ENCODE measurements at regions not wholly inside any gene's neighbourhood (a gene's known extent, or its start where the extent isn't known, plus 50 kb on each side); places are given as distances from the start of the nearest gene placed in this dataset.

GRCh38 chr20:22681591-22682248 is 97.3 kb upstream of the FOXA2 start:
- Histone ChIP-seq H3K27ac (ENCODE audit: insufficient read depth, low read depth, low read length) (no peak overlapping the region), H3K79me2 (ENCODE audit: control insufficient read depth, insufficient read depth, low read length) (no peaks in the 10 kb centered on the region), H3K4me3 (replicated peaks in 1 of 3; ENCODE audit: insufficient read depth in 1 of 3, low read depth in 1 of 3, low read length in 3 of 3) (no peak overlapping the region), H3K9ac (replicated peaks; ENCODE audit: extremely low read depth, insufficient read depth, low read length) (no peak overlapping the region), H3K4me2 (ENCODE audit: insufficient read depth, low read length) (no peak overlapping the region), H3K9me3 (replicated peaks; ENCODE audit: control insufficient read depth, insufficient read depth, low read length) (no peaks in the 10 kb centered on the region), H3K4me1 (ENCODE audit: control insufficient read depth, extremely low read depth, insufficient read depth, low read length) (peaks cover 20% of the 10 kb centered on the region), H3K36me3 (ENCODE audit: control insufficient read depth in 2 of 2, extremely low read depth in 1 of 2, insufficient read depth in 2 of 2, low read length in 2 of 2) (no peaks in the 10 kb centered on the region), H3K27me3 (ENCODE audit: control insufficient read depth in 2 of 2, insufficient read depth in 2 of 2, low read length in 2 of 2) (peaks cover 10 to 11% of the 10 kb centered on the region in 2 experiments), H4K20me1 (replicated peaks; ENCODE audit: control insufficient read depth, extremely low read depth, insufficient read depth, low read length) (no peaks in the 10 kb centered on the region), H2AFZ (ENCODE audit: low read depth, low read length) (no peak overlapping the region), H3K9me1 (replicated peaks; ENCODE audit: control insufficient read depth, extremely low read depth, insufficient read depth, low read length) (no peaks in the 10 kb centered on the region)
- dilution Hi-C loops (cut with MboI; ENCODE audit: extremely low pct_ligation_motif_present, low sequenced_read_pairs), result loop anchor here (25.0 kb wide), 1 partner anchor 344 kb away; no protein-coding TSS in a partner anchor
- POLR2A ChIA-PET, result no interaction called here
- DNase-seq (ENCODE audit: low read depth, low spot score), result no peak
- intact Hi-C loops (cut with micrococcal nuclease), result loop anchor here (10.0 kb wide), 2 partner anchors 743 to 923 kb away; partner anchors contain the start of genes CST9 and NAPB
- TF ChIP-seq GATA2 (IDR thresholded peaks at IDR 0.05; ENCODE audit: insufficient read depth, insufficient read length, low read depth, low read length) (no peak), JUN (IDR thresholded peaks at IDR 0.05; ENCODE audit: borderline replicate concordance, insufficient read depth, insufficient read length, low read depth) (no peak), EZH2 (IDR thresholded peaks at IDR 0.05; ENCODE audit: borderline replicate concordance, low read depth, low read length, severe bottlenecking) (no peak), MAX (IDR thresholded peaks at IDR 0.05; ENCODE audit: insufficient read depth, insufficient read length) (no peak), POLR2AphosphoS5 (IDR thresholded peaks at IDR 0.05; ENCODE audit: insufficient read depth, low read depth, low read length) (no peak), MYC (IDR thresholded peaks at IDR 0.05; ENCODE audit: low read depth, low read length) (no peak)
- CTCF ChIA-PET, result interaction anchor here (1.0 to 6.6 kb wide), 6 partner anchors 10 to 659 kb away, joined by 3 to 136 read pairs (median 8); no protein-coding TSS in a partner anchor
- BruUV-seq (replicated peaks), result no TSS peak
- no peak for FAIRE-seq

- ChIA-PET CTCF (interaction anchor here (1.0 to 6.6 kb wide), 6 partner anchors 10 to 658 kb away, joined by 3 to 136 read pairs (median 8); no protein-coding TSS in a partner anchor), POLR2A (no interaction called here)
- Histone ChIP-seq H3K4me3 (replicated peaks in 1 of 3; ENCODE audit: insufficient read depth in 1 of 3, low read depth in 1 of 3, low read length in 3 of 3) (no peak overlapping the region), H3K9me3 (replicated peaks; ENCODE audit: control insufficient read depth, insufficient read depth, low read length) (no peaks in the 10 kb centered on the region), H2AFZ (ENCODE audit: low read depth, low read length) (no peak overlapping the region), H3K79me2 (ENCODE audit: control insufficient read depth, insufficient read depth, low read length) (no peaks in the 10 kb centered on the region), H3K27me3 (ENCODE audit: control insufficient read depth in 2 of 2, insufficient read depth in 2 of 2, low read length in 2 of 2) (peaks cover 10 to 11% of the 10 kb centered on the region in 2 experiments), H3K9me1 (replicated peaks; ENCODE audit: control insufficient read depth, extremely low read depth, insufficient read depth, low read length) (no peaks in the 10 kb centered on the region), H4K20me1 (replicated peaks; ENCODE audit: control insufficient read depth, extremely low read depth, insufficient read depth, low read length) (no peaks in the 10 kb centered on the region), H3K4me2 (ENCODE audit: insufficient read depth, low read length) (no peak overlapping the region), H3K4me1 (ENCODE audit: control insufficient read depth, extremely low read depth, insufficient read depth, low read length) (peaks cover 20% of the 10 kb centered on the region), H3K36me3 (ENCODE audit: control insufficient read depth in 2 of 2, extremely low read depth in 1 of 2, insufficient read depth in 2 of 2, low read length in 2 of 2) (no peaks in the 10 kb centered on the region), H3K27ac (ENCODE audit: insufficient read depth, low read depth, low read length) (no peak overlapping the region), H3K9ac (replicated peaks; ENCODE audit: extremely low read depth, insufficient read depth, low read length) (no peak overlapping the region)
- BruUV-seq (replicated peaks), result no TSS peak
- dilution Hi-C loops (cut with MboI; ENCODE audit: extremely low pct_ligation_motif_present, low sequenced_read_pairs) (loop anchor here (25.0 kb wide), 1 partner anchor 345 kb away; no protein-coding TSS in a partner anchor), intact Hi-C loops (cut with micrococcal nuclease) (loop anchor here (10.0 kb wide), 2 partner anchors 742 to 922 kb away; partner anchors contain the start of genes CST9 and NAPB)
- TF ChIP-seq MYC (IDR thresholded peaks at IDR 0.05; ENCODE audit: low read depth, low read length) (no peak), POLR2AphosphoS5 (IDR thresholded peaks at IDR 0.05; ENCODE audit: insufficient read depth, low read depth, low read length) (no peak), JUN (IDR thresholded peaks at IDR 0.05; ENCODE audit: borderline replicate concordance, insufficient read depth, insufficient read length, low read depth) (no peak), FOS (IDR thresholded peaks at IDR 0.05; ENCODE audit: borderline replicate concordance, insufficient read depth, low read length) (no peak), GATA2 (IDR thresholded peaks at IDR 0.05; ENCODE audit: insufficient read depth, insufficient read length, low read depth, low read length) (no peak), CTCF (IDR thresholded peaks at IDR 0.05; ENCODE audit: extremely low read depth in 1 of 2, insufficient read depth in 1 of 2, low read depth in 1 of 2, low read length in 2 of 2) (no peak), EZH2 (IDR thresholded peaks at IDR 0.05; ENCODE audit: borderline replicate concordance, low read depth, low read length, severe bottlenecking) (no peak), POLR2A (IDR thresholded peaks at IDR 0.05; ENCODE audit: low read depth, low read length) (no peak), MAX (IDR thresholded peaks at IDR 0.05; ENCODE audit: insufficient read depth, insufficient read length) (no peak)
- FAIRE-seq, result no peak
- no peak for DNase-seq (ENCODE audit: low read depth, low spot score)
Observed at GRCh38 chr20:22682381-22682780, 98.0 kb upstream of the FOXA2 start.

All from endothelial cell of umbilical vein (primary cell).